HEK293 (cell line): ENCODE measurements at regions not wholly inside any gene's neighbourhood (a gene's known extent, or its start where the extent isn't known, plus 50 kb on each side); places are given as distances from the start of the nearest gene placed in this dataset.

Experiments
- CTCF ChIA-PET: fragments of 350-600 bp; formaldehyde crosslinking; extraction: SDS; loops from one replicate; lab custom pipeline; 2021; ENCODE audit warnings: antibody characterized with exemption; lab: Yijun Ruan, JAX
- POLR2A ChIA-PET: fragments of 300-600 bp; formaldehyde crosslinking; extraction: SDS; loops from one replicate; lab custom pipeline; 2020; ENCODE audit warnings: antibody characterized with exemption, inconsistent platforms; lab: Yijun Ruan, JAX
- H3K27ac ChIP-seq: fragments of 200-500 bp; sonication (Bioruptor generic); 2 replicates; pipeline ENCODE4 v1.5.1; 2014; ENCODE audit warnings: low read depth, low read length, control low read depth, inconsistent platforms; ENCODE audit errors: extremely low read depth
- H3K36me3 ChIP-seq, 2 experiments: fragments of 200-500 bp in 1 of 2; sonication (Bioruptor generic) in 1 of 2; 1 replicate in 1 of 2; 2 replicates in 1 of 2; pipeline ENCODE4 v1.5.1; 2014 to 2017; ENCODE audit warnings: inconsistent platforms in 2 of 2, low read length in 2 of 2; ENCODE audit not compliant: control insufficient read depth in 2 of 2, insufficient read depth in 1 of 2
- H3K4me1 ChIP-seq: fragments of 200-500 bp; sonication (Bioruptor generic); 2 replicates; pipeline ENCODE4 v1.5.1; 2014; ENCODE audit warnings: mild to moderate bottlenecking, low read length, inconsistent platforms; ENCODE audit not compliant: control insufficient read depth, insufficient read depth
- H3K4me3 ChIP-seq: 2 replicates; pipeline ENCODE4 v1.5.1; 2011; ENCODE audit warnings: low read depth, mild to moderate bottlenecking, control low read depth, low read length, moderate library complexity
- H3K9me3 ChIP-seq: fragments of 200-500 bp; sonication (Bioruptor generic); 2 replicates; pipeline ENCODE4 v1.5.1; 2014; ENCODE audit warnings: low read depth, low read length, inconsistent platforms; ENCODE audit not compliant: control insufficient read depth, insufficient read depth
- BCL11A ChIP-seq: fragments of 450-650 bp; formaldehyde crosslinking; IDR thresholded peaks from 2 replicates; pipeline ENCODE4 v1.5.1; 2016; ENCODE audit warnings: low read depth, missing biosample characterization, missing genetic modification characterization
- GLI4 ChIP-seq: fragments of 450-650 bp; formaldehyde crosslinking; IDR thresholded peaks from 2 replicates; pipeline ENCODE4 v1.5.1; 2016; ENCODE audit warnings: missing biosample characterization, missing genetic modification characterization
- KLF9 ChIP-seq: fragments of 450-650 bp; formaldehyde crosslinking; IDR thresholded peaks from 2 replicates; pipeline ENCODE4 v1.5.1; 2016; ENCODE audit warnings: missing biosample characterization, missing genetic modification characterization, low read depth
- TSHZ1 ChIP-seq: fragments of 450-650 bp; formaldehyde crosslinking; IDR thresholded peaks from 2 replicates; pipeline ENCODE4 v1.5.1; 2016; ENCODE audit warnings: missing biosample characterization, missing genetic modification characterization, borderline replicate concordance
- WT1 ChIP-seq: fragments of 450-650 bp; formaldehyde crosslinking; IDR thresholded peaks from 2 replicates; pipeline ENCODE4 v1.5.1; 2016; ENCODE audit warnings: missing biosample characterization, missing genetic modification characterization
- ZBTB10 ChIP-seq: fragments of 450-650 bp; formaldehyde crosslinking; IDR thresholded peaks from 2 replicates; pipeline ENCODE4 v1.5.1; 2016; ENCODE audit warnings: missing biosample characterization, missing genetic modification characterization
- ZBTB11 ChIP-seq: fragments of 450-650 bp; formaldehyde crosslinking; conservative IDR thresholded peaks from 2 replicates; pipeline ENCODE4 v1.5.1; 2016; ENCODE audit warnings: low read depth, missing biosample characterization, missing genetic modification characterization
- ZBTB8A ChIP-seq: fragments of 450-650 bp; formaldehyde crosslinking; IDR thresholded peaks from 2 replicates; pipeline ENCODE4 v1.5.1; 2016; ENCODE audit warnings: missing biosample characterization, missing genetic modification characterization
- ZIC2 ChIP-seq: fragments of 450-650 bp; formaldehyde crosslinking; IDR thresholded peaks from 2 replicates; pipeline ENCODE4 v1.5.1; 2016; ENCODE audit warnings: missing biosample characterization, missing genetic modification characterization
- ZNF140 ChIP-seq: fragments of 450-650 bp; formaldehyde crosslinking; IDR thresholded peaks from 2 replicates; pipeline ENCODE4 v1.5.1; 2016; ENCODE audit warnings: missing biosample characterization, missing genetic modification characterization
- ZNF354C ChIP-seq: fragments of 450-650 bp; formaldehyde crosslinking; IDR thresholded peaks from 2 replicates; pipeline ENCODE4 v1.5.1; 2016; ENCODE audit warnings: missing biosample characterization, missing genetic modification characterization, low read depth, borderline replicate concordance
- ZSCAN16 ChIP-seq: fragments of 450-650 bp; formaldehyde crosslinking; IDR thresholded peaks from 2 replicates; pipeline ENCODE4 v1.5.1; 2016; ENCODE audit warnings: missing biosample characterization, missing genetic modification characterization
- ZSCAN30 ChIP-seq: fragments of 450-650 bp; IDR thresholded peaks from 2 replicates; pipeline ENCODE4 v1.5.1; 2018; ENCODE audit warnings: missing biosample characterization, mild to moderate bottlenecking, missing genetic modification characterization, moderate library complexity

GRCh38 chr15:58297639-58298038 is 134.2 kb upstream of the LIPC start (continued):
- TF ChIP-seq ZBTB11 (tag by site-specific recombination) (no peak), ZBTB10 (no peak), KLF9 (tag by site-specific recombination) (no peak)

- H3K36me3 ChIP-seq, result no peaks in the 10 kb centered on the region
- CTCF ChIA-PET, result no interaction called here
- H3K4me3 ChIP-seq, result no peak overlapping the region
These were observed 132.6 kb upstream of the LIPC start for GRCh38 chr15:58298879-58299850.

GRCh38 chr15:58302832-58303231 is 129.0 kb upstream of the LIPC start:
- POLR2A ChIA-PET, result no interaction called here
- Histone ChIP-seq H3K4me1 (no peaks in the 10 kb centered on the region), H3K36me3 (no peaks in the 10 kb centered on the region), H3K4me3 (no peak overlapping the region), H3K27ac (no peak overlapping the region), H3K9me3 (no peaks in the 10 kb centered on the region)
- CTCF ChIA-PET, result interaction anchor here (0.9 kb wide), 1 partner anchor 22 kb away, joined by 3 read pairs; no protein-coding TSS in a partner anchor
- no peak for TF ChIP-seq WT1 (tag by site-specific recombination)

More at GRCh38 chr15:58298879-58299850, 132.6 kb upstream of the LIPC start:
- TF ChIP-seq GLI4 (tag by site-specific recombination) (no peak), ZSCAN30 (tag by site-specific recombination) (no peak), ZNF354C (tag by site-specific recombination) (no peak), ZIC2 (tag by site-specific recombination) (peak; percentile 33), ZSCAN16 (tag by site-specific recombination) (no peak), ZNF140 (tag by site-specific recombination) (no peak), BCL11A (tag by site-specific recombination) (no peak)
- TF ChIP-seq, all 188 proteins: peak for 1
- H3K4me1 ChIP-seq, result no peaks in the 10 kb centered on the region
- H3K27ac ChIP-seq, result no peak overlapping the region
- H3K9me3 ChIP-seq, result no peaks in the 10 kb centered on the region
- POLR2A ChIA-PET, result no interaction called here

- Histone ChIP-seq H3K36me3 (no peaks in the 10 kb centered on the region), H3K27ac (no peak overlapping the region), H3K4me1 (no peaks in the 10 kb centered on the region), H3K9me3 (no peaks in the 10 kb centered on the region), H3K4me3 (no peak overlapping the region)
- CTCF ChIA-PET, result interaction anchor here (0.9 kb wide), 1 partner anchor 22 kb away, joined by 3 read pairs; no protein-coding TSS in a partner anchor
- TF ChIP-seq TSHZ1 (tag by site-specific recombination) (no peak), ZBTB8A (no peak)
- POLR2A ChIA-PET, result no interaction called here
These were observed 128.6 kb upstream of the LIPC start for GRCh38 chr15:58303236-58303635.
